HG03095 (cell line): ENCODE measurements at regions not wholly inside any gene's neighbourhood (a gene's known extent, or its start where the extent isn't known, plus 50 kb on each side); places are given as distances from the start of the nearest gene placed in this dataset.
"Not testable (repeated sequence)": the region's sequence is repeated elsewhere in the genome, so short reads cannot be mapped to it uniquely, and the experiment has no call there.

ENCODE experiments used
- ATAC-seq: cut with Tn5 transposase; IDR thresholded peaks from one replicate; pipeline ENCODE4 v1.9.1; 2021; ENCODE audit warnings: moderate library complexity; ENCODE audit not compliant: unreplicated experiment

GRCh38 chr18:4797002-4797685 is 342.0 kb upstream of the DLGAP1 start:
- ATAC-seq: no peak

- ATAC-seq: no peak
Measured at GRCh38 chr18:4789506-4789905, 334.4 kb upstream of the DLGAP1 start.

DNA sequence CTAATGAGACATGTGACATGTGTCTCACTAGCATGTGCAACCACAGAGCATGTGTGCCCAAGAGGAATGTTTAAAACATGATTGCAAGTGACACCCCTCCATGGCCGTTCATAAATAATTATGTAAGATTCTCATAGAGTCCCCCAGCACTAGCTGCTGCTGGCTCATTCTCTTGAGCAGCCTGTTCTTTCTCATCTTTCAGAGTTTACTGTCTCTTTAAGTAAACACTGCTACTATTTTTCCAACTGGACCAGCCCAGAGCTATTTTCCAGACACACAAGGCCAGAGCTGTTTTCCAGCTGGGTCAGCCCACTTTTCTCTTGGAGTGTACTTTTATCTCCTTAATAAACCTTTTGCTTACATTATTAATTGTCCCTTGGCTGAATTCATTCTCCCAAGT is 326.8 kb upstream of the DLGAP1 start:
- ATAC-seq: no peak

DNA sequence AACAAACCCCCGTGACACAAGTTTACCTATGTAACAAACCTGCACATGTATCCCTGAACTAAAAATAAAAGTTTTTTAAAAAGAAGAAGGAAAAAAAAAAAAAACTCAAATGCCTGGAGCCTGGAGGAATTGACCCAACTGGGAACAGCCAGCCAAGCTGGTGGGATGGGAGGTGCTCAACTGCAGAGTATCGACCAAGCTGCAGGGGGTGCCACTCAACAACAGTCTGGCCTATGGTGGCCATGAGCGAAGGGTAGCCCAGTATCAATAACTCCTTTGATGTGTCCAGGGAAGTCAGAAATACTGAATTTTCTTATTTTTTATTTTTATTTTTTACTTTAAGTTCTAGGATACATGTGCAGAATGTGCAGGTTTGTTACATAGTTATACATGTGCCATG is 310.3 kb upstream of the DLGAP1 start:
- ATAC-seq: no peak

DNA sequence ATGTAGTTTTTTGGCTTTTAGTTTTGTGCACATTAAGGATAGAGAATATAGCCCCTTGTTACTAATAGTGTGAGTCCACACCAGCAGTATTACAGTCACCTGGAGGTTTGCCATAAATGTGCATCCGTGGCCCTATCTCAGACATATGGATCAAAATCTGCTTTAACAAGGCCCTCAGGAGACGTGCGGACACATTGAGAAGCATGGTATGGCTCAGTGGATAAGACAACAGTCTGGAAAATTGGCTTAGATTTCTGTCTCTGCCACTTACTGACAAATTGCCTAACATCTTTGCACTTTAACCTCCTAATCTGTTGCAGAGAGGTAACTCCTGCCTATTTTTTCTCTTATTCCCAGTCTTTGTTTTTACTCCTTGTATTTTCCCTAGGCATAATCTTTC is 307.2 kb upstream of the DLGAP1 start:
- no peak for ATAC-seq

DNA sequence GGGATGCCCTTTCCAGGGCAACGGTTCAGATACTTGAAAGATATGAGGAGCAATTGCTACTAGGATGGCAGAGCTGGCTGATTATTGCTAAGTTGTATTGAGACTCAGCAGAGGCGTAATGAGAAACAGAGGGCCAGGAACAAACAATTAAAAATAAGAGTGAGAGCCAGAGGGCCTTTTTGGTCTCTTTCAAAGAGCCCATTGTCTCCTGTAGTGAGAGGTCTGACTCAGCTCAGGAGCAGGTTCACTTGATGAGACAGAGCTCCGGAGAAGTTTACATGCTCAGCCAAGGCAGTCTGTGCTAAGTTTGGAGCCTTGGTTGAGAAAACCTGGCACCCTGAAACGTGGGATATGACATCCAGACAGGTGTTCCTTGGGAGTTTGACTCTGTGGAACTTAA is 303.9 kb upstream of the DLGAP1 start:
- no peak for ATAC-seq

DNA sequence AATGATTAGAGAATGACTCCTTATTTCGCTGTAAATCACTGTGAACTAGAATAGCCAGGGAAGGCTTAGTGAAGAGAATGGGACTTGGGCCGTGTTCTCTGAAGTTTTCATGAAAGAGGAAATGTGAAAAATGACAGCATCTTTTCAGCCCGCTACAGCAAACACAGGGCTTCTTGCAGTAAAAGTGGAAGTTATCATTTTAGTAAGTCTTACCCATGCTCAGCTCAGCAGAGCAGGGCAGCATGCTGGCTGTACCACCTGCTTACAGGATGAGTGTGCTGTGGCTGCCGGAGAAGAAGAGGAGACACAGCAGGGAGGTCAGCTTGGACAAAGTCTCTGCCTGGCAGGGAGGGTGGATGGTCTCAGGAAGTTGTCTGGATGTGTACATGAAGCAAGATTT is 300.7 kb upstream of the DLGAP1 start:
- ATAC-seq: peak; percentile 61

- ATAC-seq: not testable (repeated sequence)
Measured at GRCh38 chr18:4753151-4753550, 298.0 kb upstream of the DLGAP1 start.

GRCh38 chr18:4751523-4751922 is 296.4 kb upstream of the DLGAP1 start:
- no peak for ATAC-seq

DNA sequence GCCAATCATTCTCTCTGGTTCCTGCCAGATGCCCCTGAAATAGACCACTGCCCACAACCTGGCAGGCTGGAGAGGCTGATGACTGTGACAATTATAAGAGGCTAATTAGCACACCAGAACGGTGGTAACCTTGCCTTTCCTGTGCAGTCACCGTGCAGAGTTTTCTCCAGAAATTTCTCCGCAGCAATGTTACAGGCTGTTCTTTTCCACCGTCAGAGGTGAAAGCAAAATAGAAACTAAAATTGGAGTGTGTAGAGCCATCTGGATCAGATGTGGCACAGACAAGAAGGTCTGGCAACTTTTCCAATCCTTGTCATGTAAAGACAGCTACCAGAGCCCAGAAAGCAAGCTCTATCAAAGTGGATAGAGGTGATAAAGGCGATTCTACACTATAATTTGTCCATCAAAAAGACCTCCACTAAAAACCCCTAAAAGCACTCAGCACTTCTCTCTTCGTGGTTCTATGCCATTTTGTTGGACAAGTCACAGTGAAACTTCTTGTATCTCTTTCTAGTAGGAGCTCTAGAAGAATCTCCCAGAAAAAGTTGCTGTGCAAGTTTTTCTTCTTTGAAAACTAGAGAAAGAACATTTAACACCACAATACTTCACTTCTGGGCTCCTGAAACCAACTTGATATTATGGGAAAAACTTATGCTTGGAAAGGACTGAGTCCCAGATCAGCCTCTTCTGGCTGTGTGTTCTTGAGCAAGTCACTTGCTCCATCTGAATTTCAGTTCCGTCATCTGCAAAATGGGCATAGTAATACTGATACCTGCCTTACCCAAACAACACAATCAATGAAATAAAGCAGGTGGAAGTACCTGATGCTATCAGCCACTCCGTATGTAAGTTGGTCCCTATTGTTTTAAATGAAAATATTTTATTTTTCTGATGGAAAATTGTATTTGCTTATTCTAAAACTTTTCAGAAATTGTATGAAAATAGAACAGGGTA is 295.6 kb upstream of the DLGAP1 start:
- no peak for ATAC-seq

DNA sequence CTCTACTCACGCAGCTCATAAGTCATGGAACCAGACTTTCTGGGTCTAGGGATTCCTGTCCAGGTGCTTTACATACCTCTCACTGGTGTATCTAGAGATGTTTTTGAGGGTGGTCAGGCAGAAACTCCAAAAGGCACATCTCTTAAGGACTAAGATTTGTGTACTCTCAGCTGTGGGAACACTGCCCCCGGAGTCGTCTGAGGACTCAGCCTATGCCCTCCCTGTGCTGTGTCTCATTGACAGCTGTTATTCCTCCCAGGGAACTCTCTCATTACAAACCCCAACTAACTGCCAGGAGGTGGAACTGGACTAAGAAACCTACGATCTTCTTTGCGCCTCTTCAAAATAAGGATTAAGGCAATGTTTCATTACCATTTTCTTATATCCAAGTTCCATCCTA is 293.9 kb upstream of the DLGAP1 start:
- no peak for ATAC-seq

DNA sequence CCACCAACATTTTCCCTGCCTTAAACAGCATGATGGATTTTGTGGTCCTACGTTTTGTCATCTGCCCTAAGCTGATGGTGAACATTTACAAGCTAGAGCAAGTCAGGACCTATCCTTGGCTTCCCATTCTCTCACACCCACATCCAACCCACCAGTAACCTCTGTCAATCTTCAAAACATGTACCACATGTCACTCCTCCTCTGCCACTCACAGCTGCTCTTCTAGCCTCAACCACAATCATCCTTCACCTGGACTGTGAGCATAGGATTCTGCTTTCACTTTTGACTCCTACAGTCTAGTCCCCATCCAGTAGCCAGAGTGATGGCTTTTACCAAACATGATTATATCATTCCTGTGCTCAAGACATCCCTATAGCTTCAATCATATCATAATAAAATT is 279.8 kb upstream of the DLGAP1 start:
- no peak for ATAC-seq

DNA sequence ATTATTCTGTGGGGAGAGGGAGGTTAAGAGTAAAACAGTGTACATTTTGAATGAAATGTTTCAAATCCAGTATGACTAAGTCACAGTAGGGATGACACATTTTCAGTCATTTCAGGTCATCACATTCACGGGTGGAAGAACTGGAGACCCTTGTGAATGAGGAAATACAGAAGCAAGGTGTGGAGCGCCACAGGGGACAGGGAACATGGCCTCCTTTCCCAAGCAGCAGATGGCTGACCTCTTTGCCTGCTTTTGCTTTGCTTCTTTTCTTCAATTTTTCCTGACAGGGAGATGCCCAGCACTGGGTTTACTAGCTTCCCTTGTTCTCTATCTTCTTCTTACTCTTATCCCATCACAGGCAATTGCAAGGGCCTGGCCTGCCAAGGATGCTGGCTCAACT is 278.9 kb upstream of the DLGAP1 start:
- no peak for ATAC-seq

- ATAC-seq: no peak
Measured at GRCh38 chr18:4721545-4721944, 266.4 kb upstream of the DLGAP1 start.

GRCh38 chr18:4720518-4720917 is 265.4 kb upstream of the DLGAP1 start:
- no peak for ATAC-seq

DNA sequence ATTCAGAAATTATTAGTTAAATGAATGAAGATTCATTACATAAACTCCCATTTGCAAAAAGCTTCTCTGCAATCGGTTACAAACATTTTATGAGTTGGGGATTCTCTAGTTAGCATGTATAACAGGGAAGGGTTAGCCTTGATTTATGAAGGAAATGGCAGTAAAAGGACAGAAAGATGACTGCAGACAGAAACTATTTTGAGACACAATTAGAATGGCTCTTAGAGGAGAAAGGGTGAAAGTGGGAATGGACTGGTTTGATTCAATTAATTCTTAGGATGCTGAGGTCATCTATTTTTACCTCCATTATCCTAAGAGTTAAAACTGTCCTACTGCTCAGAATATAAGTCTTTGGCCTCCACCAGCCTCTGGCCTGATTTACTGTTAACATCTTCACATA is 250.8 kb upstream of the DLGAP1 start:
- ATAC-seq: no peak

GRCh38 chr18:4704781-4705180 is 249.7 kb upstream of the DLGAP1 start:
- no peak for ATAC-seq

DNA sequence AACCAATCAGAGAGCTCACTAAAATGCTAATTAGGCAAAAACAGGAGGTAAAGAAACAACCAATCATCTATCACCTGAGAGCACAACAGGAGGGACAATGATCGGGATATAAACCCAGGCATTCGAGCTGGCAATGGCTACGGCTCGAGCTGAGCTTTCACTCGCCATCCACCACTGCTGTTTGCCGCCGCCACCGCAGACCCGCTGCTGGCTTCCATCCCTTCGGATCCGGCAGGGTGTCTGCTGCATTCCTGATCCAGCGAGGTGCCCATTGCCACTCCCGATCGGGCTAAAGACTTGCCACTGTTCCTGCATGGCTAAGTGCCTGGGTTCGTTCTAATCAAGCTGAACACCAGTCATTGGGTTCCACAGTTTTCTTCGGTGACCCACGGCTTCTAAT is 236.7 kb upstream of the DLGAP1 start:
- no peak for ATAC-seq

- ATAC-seq: not testable (repeated sequence)
Measured at GRCh38 chr18:4678685-4679084, 223.6 kb upstream of the DLGAP1 start.

GRCh38 chr18:4677006-4677405 is 221.9 kb upstream of the DLGAP1 start:
- ATAC-seq: no peak

GRCh38 chr18:4672162-4672561 is 217.1 kb upstream of the DLGAP1 start:
- ATAC-seq: no peak

GRCh38 chr18:4658804-4659203 is 203.7 kb upstream of the DLGAP1 start:
- no peak for ATAC-seq
